EH (cell line): ENCODE measurements at regions not wholly inside any gene's neighbourhood (a gene's known extent, or its start where the extent isn't known, plus 50 kb on each side); places are given as distances from the start of the nearest gene placed in this dataset.
"Not testable (repeated sequence)": the region's sequence is repeated elsewhere in the genome, so short reads cannot be mapped to it uniquely, and the experiment has no call there.

ENCODE experiments used
- DNase-seq: peaks from one replicate; pipeline ENCODE4 v3.0.0-alpha.2; 2015; ENCODE audit warnings: low read depth

DNA sequence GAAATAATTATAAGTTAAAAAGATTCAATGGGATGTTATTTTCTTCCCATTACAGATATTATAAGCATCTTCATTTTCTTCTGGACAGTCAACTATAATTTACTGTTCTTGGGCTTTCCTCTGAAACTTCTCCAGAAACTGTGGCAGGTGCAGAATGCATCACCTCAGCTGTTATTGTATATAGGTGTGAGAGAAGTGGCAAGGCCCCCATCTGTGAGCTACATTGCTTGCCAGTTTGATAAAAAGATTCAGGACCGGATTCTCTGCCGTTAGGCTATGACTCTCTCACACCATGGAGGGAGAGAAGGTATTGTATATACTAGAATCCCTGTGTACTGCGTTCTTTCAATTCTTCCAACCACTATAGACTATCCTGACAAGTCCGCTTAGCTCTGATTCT, 135.8 kb upstream of the CENPW start:
- DNase-seq = no peak

DNA sequence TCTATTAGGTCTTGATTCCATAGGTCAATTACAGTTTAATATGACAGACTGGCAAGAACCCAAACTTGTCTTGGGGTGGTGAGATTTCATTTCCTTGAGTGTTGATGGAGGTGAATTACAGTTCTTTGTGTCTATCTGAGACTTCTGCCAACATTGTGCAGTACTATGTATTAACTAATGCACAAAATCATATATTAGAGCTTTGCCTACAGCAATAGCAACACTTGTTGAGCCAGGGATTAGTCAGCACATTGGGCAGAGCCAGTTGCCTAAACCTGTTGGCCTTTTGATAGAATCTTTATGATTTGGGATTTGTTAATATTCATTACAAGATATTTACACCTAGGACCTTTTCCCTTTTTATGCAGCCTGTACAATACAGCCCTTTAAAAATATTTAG, 135.3 kb upstream of the CENPW start:
- DNase-seq = no peak

DNA sequence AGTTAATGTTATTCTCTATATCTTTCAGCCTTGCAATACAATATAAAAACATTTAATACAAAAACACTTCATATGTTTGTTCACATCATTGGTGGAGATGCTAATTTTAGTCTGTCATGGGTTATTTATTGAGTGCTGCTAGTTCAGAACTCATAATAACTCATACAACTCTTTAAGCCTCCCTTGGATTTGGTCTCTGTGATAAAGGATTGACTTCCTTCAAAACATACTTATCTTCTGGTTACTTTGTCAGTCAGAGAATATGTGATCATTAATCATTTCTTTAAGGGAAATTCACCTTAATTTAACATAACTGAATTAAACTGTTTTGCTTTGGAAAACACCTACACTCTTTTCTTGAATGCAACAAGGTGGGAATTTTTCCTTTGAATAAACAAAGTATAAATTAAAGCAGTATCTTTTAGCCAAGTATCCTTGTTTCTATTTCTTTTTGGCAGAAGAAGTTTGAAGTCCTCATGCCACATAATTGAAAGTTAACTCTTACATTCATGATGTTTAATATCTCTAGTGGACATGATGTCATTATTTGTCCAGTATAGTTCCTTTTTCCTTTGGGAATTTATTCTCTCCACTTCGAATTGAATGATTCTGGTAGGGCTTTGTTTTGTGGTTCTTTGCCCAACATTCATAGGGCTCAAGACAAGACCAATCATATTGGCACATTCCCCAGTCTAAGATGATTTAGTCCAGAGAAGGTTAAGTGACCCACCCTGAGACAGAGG, 133.2 kb upstream of the CENPW start:
- DNase-seq = no peak

DNA sequence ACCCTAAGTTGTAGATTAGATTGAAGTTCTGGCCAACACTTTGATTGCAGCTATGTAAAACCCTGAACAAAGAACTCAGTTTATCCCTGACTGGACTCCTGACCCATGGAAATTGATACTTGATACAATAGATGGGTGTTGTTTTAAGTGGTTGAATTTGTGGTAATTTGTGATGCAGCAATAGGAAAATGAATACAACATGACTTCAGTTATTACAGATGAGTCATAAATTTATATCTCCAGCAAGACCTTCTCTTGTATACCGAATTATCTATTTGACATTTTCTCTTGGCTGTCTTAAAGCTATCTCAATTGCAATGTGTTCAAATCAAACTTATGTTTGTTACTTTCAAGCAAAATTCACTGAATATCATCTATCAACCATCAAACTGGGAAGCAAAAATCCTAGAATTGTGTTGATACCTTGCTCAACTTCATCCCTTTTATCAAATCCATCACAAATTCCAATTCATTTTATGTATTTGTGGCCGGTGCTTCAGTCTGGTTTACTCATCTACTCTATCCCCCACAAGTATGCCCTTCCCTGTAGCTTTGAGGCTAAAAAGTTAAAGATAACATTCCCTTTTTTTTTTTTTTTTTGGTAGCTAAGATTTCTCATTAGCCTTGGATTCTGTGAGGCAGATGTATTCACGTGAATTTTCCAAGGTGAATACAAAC, 129.4 kb upstream of the CENPW start:
- DNase-seq = no peak

- DNase-seq = no peak
These were observed 122.4 kb upstream of the CENPW start for GRCh38 chr6:126217497-126217896.

GRCh38 chr6:126220901-126221300, 119.0 kb upstream of the CENPW start:
- DNase-seq = not testable (repeated sequence)

- DNase-seq = no peak
These were observed 111.8 kb upstream of the CENPW start for GRCh38 chr6:126227833-126228702.

DNA sequence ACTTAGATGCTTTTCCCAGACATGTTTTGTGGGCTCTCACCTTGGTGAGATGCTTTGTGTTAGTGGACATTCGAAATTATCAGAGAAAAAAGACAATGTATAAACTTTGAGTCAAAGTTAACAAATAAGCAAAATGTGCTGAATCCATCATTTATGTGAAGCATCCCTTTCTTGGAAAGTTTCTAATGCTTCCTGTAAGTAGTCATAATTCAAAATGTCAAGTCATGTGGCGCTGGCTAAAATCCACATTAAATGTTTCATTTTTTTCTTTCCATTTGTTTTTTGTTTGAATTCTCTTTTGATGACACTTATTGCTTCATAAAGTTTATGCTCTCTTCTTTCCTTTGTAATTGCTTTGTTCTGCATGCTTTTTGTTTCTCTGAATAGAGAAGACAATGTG, 107.2 kb upstream of the CENPW start:
- DNase-seq = no peak

DNA sequence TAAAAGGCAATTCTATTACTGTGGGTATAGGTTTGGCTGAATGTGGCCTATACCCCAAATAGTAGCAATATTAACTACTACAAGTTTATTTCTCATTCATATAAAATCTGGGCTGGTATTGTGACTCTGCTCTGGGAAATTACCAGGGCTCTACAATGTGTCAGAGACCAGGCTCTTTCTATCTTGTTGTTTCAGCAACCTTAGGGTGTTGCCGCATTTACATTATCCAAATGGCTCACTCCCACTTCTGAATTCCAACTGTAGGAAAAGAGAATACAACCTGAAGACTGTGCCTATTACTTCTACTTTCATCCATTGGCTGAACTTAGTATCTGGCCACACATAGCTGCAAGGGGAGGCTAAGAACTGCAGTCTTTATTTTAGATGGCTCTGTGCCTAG, 106.7 kb upstream of the CENPW start:
- no peak for DNase-seq

- DNase-seq = no peak
These were observed 104.6 kb upstream of the CENPW start for GRCh38 chr6:126235363-126235762.

DNA sequence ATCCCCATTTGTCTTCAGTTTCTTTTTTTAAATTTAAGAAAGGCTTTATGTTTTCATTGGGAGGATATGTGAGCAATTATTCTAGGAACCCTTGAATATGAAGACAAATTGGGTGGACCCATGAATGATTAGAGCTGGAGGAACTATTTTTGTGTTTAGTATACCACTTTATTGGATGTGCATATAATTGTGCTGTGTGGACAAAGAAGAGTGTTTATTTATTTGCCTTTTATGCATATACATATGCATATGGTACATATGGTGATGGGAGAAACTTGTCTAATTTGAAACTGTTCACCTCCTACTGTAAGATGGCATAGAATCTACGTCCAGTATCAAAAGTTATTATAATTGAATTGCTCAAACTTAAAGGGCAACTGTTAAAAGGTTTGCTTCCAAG, 94.8 kb upstream of the CENPW start:
- no peak for DNase-seq

DNA sequence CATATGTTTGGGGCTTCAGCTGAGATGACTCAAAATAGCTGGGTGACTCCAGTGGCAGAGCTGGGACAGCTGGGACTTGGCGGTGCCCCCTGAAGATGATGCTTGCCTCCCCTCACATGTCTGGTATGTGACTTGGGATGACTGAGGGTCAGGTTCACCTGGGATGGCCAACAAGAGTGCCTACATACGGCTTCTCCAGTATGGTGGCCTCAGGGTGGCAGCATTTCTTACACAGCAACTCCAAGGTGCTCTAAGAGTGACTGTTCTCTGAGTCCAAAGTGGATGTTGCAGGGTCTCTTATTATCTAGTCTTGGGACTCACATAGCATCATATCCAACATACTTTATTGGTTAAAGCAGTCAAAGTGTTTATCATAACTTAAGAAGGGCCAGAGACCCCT, 87.8 kb upstream of the CENPW start:
- no peak for DNase-seq

DNA sequence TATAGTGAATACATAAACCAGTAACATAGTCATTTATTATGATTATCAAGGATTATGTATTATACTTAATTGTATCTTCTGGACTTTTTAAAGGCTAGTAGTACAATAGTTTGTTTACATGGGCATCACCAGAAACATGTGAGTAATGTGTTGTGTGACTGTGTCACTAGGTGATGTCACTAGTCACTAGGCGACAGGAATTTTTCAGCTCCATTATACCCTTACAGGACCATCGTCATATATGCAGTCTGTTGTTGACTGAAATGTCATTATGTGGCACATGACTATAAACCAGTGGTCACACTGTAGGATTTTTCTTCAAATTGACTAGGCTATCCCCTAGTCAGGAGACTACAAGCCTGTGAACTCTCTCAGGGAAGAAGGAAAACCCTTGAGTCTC, 86.5 kb upstream of the CENPW start:
- DNase-seq = no peak

DNA sequence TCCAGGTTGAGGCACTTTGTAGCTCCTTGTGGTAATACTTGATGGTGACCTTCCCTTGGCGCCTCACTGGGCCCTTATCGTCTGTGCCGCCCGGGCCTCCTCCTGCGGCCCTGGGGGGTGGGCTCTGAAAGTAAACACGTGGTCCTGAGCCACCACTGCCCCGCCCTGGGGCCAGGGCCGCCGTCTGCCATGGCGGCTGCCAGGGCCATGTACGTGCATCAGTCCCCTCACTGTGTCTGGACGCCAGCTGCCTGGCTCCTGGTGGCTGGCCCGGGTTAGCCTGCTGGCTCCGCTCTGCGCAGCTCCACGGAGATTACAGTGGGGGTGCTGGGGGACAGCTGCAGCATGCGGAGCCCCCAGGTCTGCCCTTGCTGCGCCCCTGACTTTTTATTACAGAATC, 81.8 kb upstream of the CENPW start:
- no peak for DNase-seq

DNA sequence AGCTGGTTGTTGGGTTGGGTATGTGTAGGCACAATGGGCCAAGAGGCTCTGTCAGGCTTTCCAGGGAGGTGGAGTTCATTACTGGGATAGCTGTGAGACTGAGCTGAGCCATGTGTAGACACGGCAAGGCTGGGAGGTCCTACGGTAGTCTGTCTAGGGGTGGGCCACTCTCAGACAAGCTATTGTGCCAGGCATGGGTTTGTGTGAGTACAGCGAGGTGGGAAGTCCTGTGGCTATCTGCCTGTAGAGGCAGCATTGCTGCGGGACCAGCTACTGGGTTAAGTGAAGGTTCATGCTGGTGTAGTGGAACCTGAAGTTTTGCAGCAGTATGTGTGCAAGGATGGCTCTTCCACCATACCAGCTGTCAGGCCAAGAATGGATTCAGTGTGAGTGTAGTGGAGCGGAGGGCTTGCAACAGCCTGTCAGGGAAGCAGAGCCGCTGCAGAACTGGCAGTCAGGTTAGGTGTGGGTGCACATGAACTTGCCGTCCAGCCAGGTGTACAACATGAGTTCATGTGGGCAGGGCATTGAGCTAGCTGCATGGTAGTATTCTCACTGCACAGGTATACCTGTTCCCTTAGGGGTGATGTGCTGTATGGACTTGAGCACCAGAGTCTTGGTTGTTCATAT, 78.0 kb upstream of the CENPW start:
- DNase-seq = no peak

DNA sequence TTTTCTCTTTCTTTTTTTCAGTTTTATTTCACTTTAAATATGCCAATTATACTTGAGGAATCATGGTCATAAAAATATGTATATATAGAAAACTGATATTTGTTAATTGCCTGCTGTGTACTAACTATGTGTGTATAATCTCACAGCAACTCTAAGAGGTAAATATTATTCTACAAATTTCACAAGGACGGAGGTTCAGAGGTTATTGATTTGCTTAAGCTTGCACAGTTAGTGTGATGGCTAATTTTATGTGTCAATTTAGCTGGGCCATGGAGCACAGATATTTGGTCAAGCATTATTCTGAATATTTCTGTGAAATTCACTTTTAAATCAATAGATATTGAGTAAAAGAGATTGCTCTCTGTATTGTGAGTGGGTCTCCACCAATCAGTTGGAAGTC, 75.7 kb upstream of the CENPW start:
- no peak for DNase-seq

- DNase-seq = no peak
These were observed 73.3 kb upstream of the CENPW start for GRCh38 chr6:126266664-126267063.

GRCh38 chr6:126267626-126268025, 72.3 kb upstream of the CENPW start:
- DNase-seq = no peak

GRCh38 chr6:126268092-126268491, 71.8 kb upstream of the CENPW start:
- DNase-seq = no peak

DNA sequence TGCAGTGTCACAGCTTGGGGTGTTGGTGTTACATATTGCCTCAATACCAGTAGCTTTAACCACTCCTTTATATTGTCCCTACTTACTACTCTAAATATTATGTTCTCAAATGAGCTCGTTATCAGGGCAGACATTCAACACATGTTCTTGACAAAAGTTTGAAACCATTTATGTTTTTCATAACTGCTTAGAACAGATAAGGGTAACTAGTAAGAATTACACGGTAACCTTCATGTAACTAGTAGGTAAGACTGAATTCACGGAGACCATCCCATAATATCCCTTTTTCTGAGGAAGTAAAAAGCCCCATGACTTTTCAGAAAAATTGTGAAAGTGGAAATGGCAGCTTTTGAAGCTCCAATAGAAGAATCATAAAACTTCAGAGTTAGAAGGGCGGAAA, 59.6 kb upstream of the CENPW start:
- DNase-seq = no peak

DNA sequence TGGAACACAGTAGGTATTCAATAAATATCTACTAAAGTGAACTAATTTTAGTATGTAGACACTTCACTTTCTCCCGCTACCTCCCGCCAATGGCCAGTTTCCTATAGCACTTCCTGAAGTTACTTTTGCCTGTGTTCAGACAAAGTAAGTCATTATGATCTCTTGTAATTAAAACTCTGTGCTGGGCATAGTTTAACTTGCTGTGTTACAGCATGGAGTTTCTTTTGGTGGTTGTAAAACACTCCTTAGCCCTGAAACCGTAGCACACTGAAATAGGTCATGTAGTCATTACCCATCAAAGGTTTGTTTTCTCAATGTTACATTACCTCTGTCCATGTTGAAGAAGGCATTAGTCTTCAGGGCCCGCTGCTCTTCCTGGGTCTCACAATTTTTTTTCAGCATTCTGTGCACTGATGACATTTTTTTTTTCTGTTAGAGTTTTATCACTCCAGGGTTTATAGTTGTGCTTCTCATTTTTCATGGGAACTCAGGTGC, 54.0 kb upstream of the CENPW start:
- no peak for DNase-seq
